ENCODE measurements at regions not wholly inside any gene's neighbourhood (a gene's known extent, or its start where the extent isn't known, plus 50 kb on each side); places are given as distances from the start of the nearest gene placed in this dataset.

- Histone ChIP-seq H3K9me3 (replicated peaks; ENCODE audit: control insufficient read depth, insufficient read depth, low read depth, low read length) (no peaks in the 10 kb centered on the region), H3K79me2 (ENCODE audit: control insufficient read depth, insufficient read depth, low read length) (no peaks in the 10 kb centered on the region), H3K27me3 (ENCODE audit: control insufficient read depth in 2 of 2, insufficient read depth in 2 of 2, low read length in 2 of 2) (peaks cover 14 to 17% of the 10 kb centered on the region in 2 experiments; a peak in 3 of 5 replicates), H3K4me1 (replicated peaks in 1 of 2; ENCODE audit: control insufficient read depth in 2 of 2, insufficient read depth in 2 of 2, low read length in 2 of 2) (no peaks in the 10 kb centered on the region), H3K9ac (ENCODE audit: insufficient read depth in 1 of 2, low read depth in 2 of 2, low read length in 2 of 2) (no peak overlapping the region), H4K20me1 (replicated peaks; ENCODE audit: control insufficient read depth, insufficient read depth, low read length) (no peaks in the 10 kb centered on the region), H3K4me3 (no peak overlapping the region), H2AFZ (ENCODE audit: low read depth, low read length) (no peak overlapping the region), H3K9me1 (ENCODE audit: control insufficient read depth, insufficient read depth, low read length) (no peaks in the 10 kb centered on the region), H3K4me2 (ENCODE audit: insufficient read depth, low read length) (no peak overlapping the region), H3K36me3 (ENCODE audit: control insufficient read depth, insufficient read depth, low read length) (no peaks in the 10 kb centered on the region), H3K27ac (ENCODE audit: extremely low read depth, low read depth, low read length) (no peak overlapping the region)
- FAIRE-seq (no peak), DNase-seq (ENCODE audit: extremely low read depth in 1 of 4, low spot score in 3 of 4) (no peak), ATAC-seq (no peak)
- no TSS peak for BruUV-seq (replicated peaks)
- WGBS (ENCODE audit: insufficient coverage, low coverage, missing lambda C conversion rate), result 0% methylated on average over 5 of the region's 5 CpGs
- intact Hi-C loops (cut with micrococcal nuclease), result no loop called here
- TF ChIP-seq MYNN (IDR thresholded peaks at IDR 0.05) (no peak), MYNN (CRISPR knock-in tag; IDR thresholded peaks at IDR 0.05) (no peak), PBX2 (CRISPR knock-in tag; IDR thresholded peaks at IDR 0.05; ENCODE audit: low read depth) (no peak), PBX2 (tag; conservative IDR thresholded peaks at IDR 0.05; ENCODE audit: low read depth) (no peak), ZNF212 (CRISPR knock-in tag; IDR thresholded peaks at IDR 0.05) (no peak), EGR1 (conservative IDR thresholded peaks at IDR 0.05) (no peak), YBX1 (IDR thresholded peaks at IDR 0.05) (no peak), BRF2 (IDR thresholded peaks at IDR 0.05; ENCODE audit: borderline replicate concordance, insufficient read depth, insufficient read length) (no peak), ZNF766 (CRISPR knock-in tag; conservative IDR thresholded peaks at IDR 0.05) (no peak), LARP7 (IDR thresholded peaks at IDR 0.05) (no peak)
- in situ Hi-C loops (cut with MboI), result no loop called here
- CTCF ChIA-PET (ENCODE audit: low intra/inter-chr PET ratio), result no interaction called here
- POLR2A ChIA-PET, result no interaction called here
These were observed 89.4 kb upstream of the AKR1E2 start for GRCh38 chr10:4736608-4737007.

All from K562 (cell line).